Osteoblast (primary cell): ENCODE measurements at regions not wholly inside any gene's neighbourhood (a gene's known extent, or its start where the extent isn't known, plus 50 kb on each side); places are given as distances from the start of the nearest gene placed in this dataset.
A peak's percentile ranks its signal among the peaks of the same experiment; 100 is the strongest.

Source experiments
- DNase-seq: peaks from one replicate; pipeline ENCODE4 v3.0.0; 2011; ENCODE audit warnings: low spot score, mixed read lengths; ENCODE audit not compliant: insufficient read length; ENCODE audit errors: missing footprints
- H2AFZ ChIP-seq: 2 replicates; pipeline ENCODE4 v1.6.0; 2011; ENCODE audit warnings: mild to moderate bottlenecking, low read length
- H3K27ac ChIP-seq: 2 replicates; pipeline ENCODE4 v1.5.1; 2011; ENCODE audit warnings: mild to moderate bottlenecking, low read depth, low read length, moderate library complexity
- H3K27me3 ChIP-seq: 2 replicates; pipeline ENCODE4 v1.6.0; 2012; ENCODE audit warnings: mild to moderate bottlenecking, control low read depth, inconsistent platforms, low read length, moderate library complexity; ENCODE audit not compliant: insufficient read depth
- H3K36me3 ChIP-seq: 2 replicates; pipeline ENCODE4 v1.5.1; 2011; ENCODE audit warnings: mild to moderate bottlenecking, low read length, control low read depth, moderate library complexity; ENCODE audit not compliant: insufficient read depth
- H3K4me1 ChIP-seq: 2 replicates; pipeline ENCODE4 v1.5.1; 2011; ENCODE audit warnings: mild to moderate bottlenecking, low read length, control low read depth, moderate library complexity; ENCODE audit not compliant: insufficient read depth
- H3K4me2 ChIP-seq: 2 replicates; pipeline ENCODE4 v1.6.0; 2011; ENCODE audit warnings: mild to moderate bottlenecking, low read length; ENCODE audit not compliant: insufficient read depth
- H3K4me3 ChIP-seq: fragments of 200-600 bp; sonication (generic); 3 replicates; pipeline ENCODE4 v1.5.1; 2012; ENCODE audit warnings: mild to moderate bottlenecking, low read length, inconsistent platforms; ENCODE audit not compliant: insufficient read depth
- H3K79me2 ChIP-seq: 2 replicates; pipeline ENCODE4 v1.6.0; 2012; ENCODE audit warnings: mild to moderate bottlenecking, low read length, control low read depth, inconsistent platforms; ENCODE audit not compliant: insufficient read depth
- H3K9me3 ChIP-seq: 2 replicates; pipeline ENCODE4 v1.5.1; 2011; ENCODE audit warnings: low read depth, low read length, control low read depth
- H4K20me1 ChIP-seq: 2 replicates; pipeline ENCODE4 v1.6.0; 2012; ENCODE audit warnings: mild to moderate bottlenecking, low read length, control low read depth; ENCODE audit not compliant: insufficient read depth
- CTCF ChIP-seq: IDR thresholded peaks from 2 replicates; pipeline ENCODE4 v1.5.1; 2011; ENCODE audit warnings: mild to moderate bottlenecking, low read depth, low read length, moderate library complexity; ENCODE audit errors: extremely low read depth

- TF ChIP-seq CTCF = no peak
- H3K79me2 ChIP-seq = no peaks in the 10 kb centered on the region
- peaks cover 6% of the 10 kb centered on the region for H3K4me1 ChIP-seq
- no peaks in the 10 kb centered on the region for H3K9me3 ChIP-seq
- peak overlapping the region; percentile 5 for H3K27ac ChIP-seq
- no peaks in the 10 kb centered on the region for H3K27me3 ChIP-seq
- no peaks in the 10 kb centered on the region for H3K36me3 ChIP-seq
- DNase-seq = no peak
- H3K4me3 ChIP-seq = peak overlapping the region; percentile 45
- peak overlapping the region; percentile 61 for H3K4me2 ChIP-seq
- H4K20me1 ChIP-seq = no peaks in the 10 kb centered on the region
- H2AFZ ChIP-seq = peak overlapping the region; percentile 39
These were observed 678.5 kb upstream of the NUDT12 start for GRCh38 chr5:104241046-104241445.

- no peaks in the 10 kb centered on the region for H3K27me3 ChIP-seq
- no peaks in the 10 kb centered on the region for H4K20me1 ChIP-seq
- no peaks in the 10 kb centered on the region for H3K36me3 ChIP-seq
- H3K4me3 ChIP-seq = no peak overlapping the region
- H3K4me2 ChIP-seq = no peak overlapping the region
- no peak overlapping the region for H2AFZ ChIP-seq
- peaks cover 6% of the 10 kb centered on the region for H3K4me1 ChIP-seq
- H3K27ac ChIP-seq = no peak overlapping the region
- no peaks in the 10 kb centered on the region for H3K9me3 ChIP-seq
- DNase-seq = no peak
- no peaks in the 10 kb centered on the region for H3K79me2 ChIP-seq
- TF ChIP-seq CTCF = no peak
These were observed 675.0 kb upstream of the NUDT12 start for GRCh38 chr5:104237586-104237985.

GRCh38 chr5:104223885-104224773 is 661.5 kb upstream of the NUDT12 start:
- Histone ChIP-seq H3K27me3 (no peaks in the 10 kb centered on the region), H3K4me3 (no peak overlapping the region), H2AFZ (no peak overlapping the region)

More at GRCh38 chr5:104223885-104224773, 661.5 kb upstream of the NUDT12 start:
- Histone ChIP-seq H3K4me1 (no peaks in the 10 kb centered on the region), H3K36me3 (no peaks in the 10 kb centered on the region), H3K9me3 (no peaks in the 10 kb centered on the region), H3K4me2 (no peak overlapping the region), H3K27ac (no peak overlapping the region), H4K20me1 (no peaks in the 10 kb centered on the region), H3K79me2 (no peaks in the 10 kb centered on the region)
- no peak for DNase-seq
- no peak for TF ChIP-seq CTCF
